ENCODE measurements at regions not wholly inside any gene's neighbourhood (a gene's known extent, or its start where the extent isn't known, plus 50 kb on each side); places are given as distances from the start of the nearest gene placed in this dataset.

DNA sequence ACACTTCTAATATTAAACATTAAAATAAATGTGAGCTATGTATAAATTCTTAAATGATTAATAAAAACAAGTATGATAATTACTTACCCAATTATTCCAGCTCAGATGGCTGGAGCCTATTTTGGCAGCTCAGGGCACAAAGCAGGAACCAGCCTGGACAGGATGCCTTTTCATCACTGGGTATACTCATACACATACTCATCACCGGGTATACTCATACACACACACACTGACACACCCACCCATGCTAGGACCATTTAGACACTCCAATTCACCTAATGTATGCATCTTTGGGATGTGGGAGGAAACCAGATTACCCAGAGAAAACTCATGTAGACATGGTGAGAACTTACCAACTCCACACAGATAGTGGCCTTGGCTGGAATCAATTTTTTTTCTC lies 57.9 kb upstream of the CNOT2 start:
- no peak overlapping the region for H3K27ac ChIP-seq
- WGBS, 2 donors, result 93% methylated on average over 1 of the region's 1 CpG
- H3K36me3 ChIP-seq, result no peaks in the 10 kb centered on the region
- TF ChIP-seq POLR2AphosphoS5 (IDR thresholded peaks at IDR 0.05), result no peak
- TF ChIP-seq, protein P1, sequence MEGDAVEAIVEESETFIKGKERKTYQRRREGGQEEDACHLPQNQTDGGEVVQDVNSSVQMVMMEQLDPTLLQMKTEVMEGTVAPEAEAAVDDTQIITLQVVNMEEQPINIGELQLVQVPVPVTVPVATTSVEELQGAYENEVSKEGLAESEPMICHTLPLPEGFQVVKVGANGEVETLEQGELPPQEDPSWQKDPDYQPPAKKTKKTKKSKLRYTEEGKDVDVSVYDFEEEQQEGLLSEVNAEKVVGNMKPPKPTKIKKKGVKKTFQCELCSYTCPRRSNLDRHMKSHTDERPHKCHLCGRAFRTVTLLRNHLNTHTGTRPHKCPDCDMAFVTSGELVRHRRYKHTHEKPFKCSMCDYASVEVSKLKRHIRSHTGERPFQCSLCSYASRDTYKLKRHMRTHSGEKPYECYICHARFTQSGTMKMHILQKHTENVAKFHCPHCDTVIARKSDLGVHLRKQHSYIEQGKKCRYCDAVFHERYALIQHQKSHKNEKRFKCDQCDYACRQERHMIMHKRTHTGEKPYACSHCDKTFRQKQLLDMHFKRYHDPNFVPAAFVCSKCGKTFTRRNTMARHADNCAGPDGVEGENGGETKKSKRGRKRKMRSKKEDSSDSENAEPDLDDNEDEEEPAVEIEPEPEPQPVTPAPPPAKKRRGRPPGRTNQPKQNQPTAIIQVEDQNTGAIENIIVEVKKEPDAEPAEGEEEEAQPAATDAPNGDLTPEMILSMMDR (IDR thresholded peaks at IDR 0.05), result no peak
- no peak for TF ChIP-seq EP300 (IDR thresholded peaks at IDR 0.05)
- no peak for TF ChIP-seq POLR2A (IDR thresholded peaks at IDR 0.05)
- H3K27me3 ChIP-seq, result no peaks in the 10 kb centered on the region
- H3K4me1 ChIP-seq, result no peaks in the 10 kb centered on the region
- H3K9me3 ChIP-seq, result no peaks in the 10 kb centered on the region
- intact Hi-C loops (cut with DNase I), result no loop called here
- no peak for DNase-seq
- no peak overlapping the region for H3K4me3 ChIP-seq

DNA sequence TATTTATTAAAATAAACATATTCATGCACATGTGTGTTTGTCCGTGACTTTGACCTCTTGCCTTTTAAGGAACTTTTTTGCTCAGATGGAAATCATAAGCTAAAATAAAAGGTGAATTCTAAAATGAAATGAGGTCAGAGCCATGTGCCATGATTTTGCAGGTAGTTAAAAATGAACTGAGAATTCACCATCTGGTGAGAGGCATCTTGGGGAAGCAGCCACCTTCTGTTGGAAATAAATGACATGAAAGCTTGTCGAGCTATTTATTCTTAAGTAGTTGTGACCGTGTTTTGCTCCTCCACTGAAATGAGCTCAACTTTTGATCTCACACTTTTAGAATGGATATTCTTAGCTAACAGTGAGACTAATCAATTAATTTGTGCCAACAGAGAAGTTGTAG lies 56.8 kb upstream of the CNOT2 start:
- no peak for DNase-seq
- Histone ChIP-seq H3K36me3 (no peaks in the 10 kb centered on the region), H3K4me1 (no peaks in the 10 kb centered on the region), H3K9me3 (no peaks in the 10 kb centered on the region), H3K27ac (no peak overlapping the region), H3K4me3 (no peak overlapping the region), H3K27me3 (no peaks in the 10 kb centered on the region)
- WGBS, 2 donors, result 87 to 92% methylated on average over 3 of the region's 3 CpGs
- intact Hi-C loops (cut with DNase I), result no loop called here
- TF ChIP-seq EP300 (IDR thresholded peaks at IDR 0.05) (no peak), POLR2AphosphoS5 (IDR thresholded peaks at IDR 0.05) (no peak), POLR2A (IDR thresholded peaks at IDR 0.05) (no peak)
- TF ChIP-seq, protein P1 (IDR thresholded peaks at IDR 0.05), result no peak

DNA sequence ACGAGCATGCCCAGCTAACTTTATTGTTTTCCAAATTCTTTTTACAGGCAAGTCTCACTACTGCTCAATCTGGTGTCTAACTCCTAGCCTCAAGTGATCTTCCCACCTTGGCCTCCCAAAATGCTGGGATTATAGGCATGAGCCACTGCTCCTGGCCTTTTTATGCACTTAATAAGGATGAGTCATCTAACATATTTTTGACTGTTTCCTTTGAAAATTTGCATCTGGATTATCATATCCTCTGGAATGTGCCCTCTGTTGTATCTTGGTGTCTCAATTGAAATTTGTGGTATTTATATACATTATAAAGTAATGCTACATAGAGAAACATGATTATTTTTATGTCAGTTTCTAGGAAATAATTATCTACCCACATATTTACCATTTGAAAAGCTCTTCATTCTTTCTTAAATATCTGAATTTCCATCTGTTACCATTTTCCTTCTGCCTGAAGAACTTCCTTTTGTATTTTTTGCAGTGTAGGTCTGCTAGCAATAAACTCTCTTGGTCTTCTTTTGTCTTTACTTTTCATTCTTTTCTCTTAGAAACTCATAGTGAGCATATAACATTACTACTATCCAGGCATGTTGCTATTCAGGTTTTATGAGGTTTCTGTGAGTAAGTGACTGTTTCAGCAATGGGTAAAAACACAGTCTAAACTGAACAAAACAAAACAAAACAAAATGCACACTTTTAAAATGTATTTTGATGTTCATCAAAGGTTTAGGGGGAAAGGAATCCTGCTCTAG lies 52.8 kb upstream of the CNOT2 start:
- no peaks in the 10 kb centered on the region for H3K4me1 ChIP-seq
- no peak overlapping the region for H3K4me3 ChIP-seq
- no peak for DNase-seq
- TF ChIP-seq EP300 (IDR thresholded peaks at IDR 0.05) (no peak), POLR2A (IDR thresholded peaks at IDR 0.05) (no peak), POLR2AphosphoS5 (IDR thresholded peaks at IDR 0.05) (no peak)
- TF ChIP-seq, protein P1 (IDR thresholded peaks at IDR 0.05), result no peak
- no peaks in the 10 kb centered on the region for H3K9me3 ChIP-seq
- intact Hi-C loops (cut with DNase I), result no loop called here
- H3K27ac ChIP-seq, result no peak overlapping the region
- H3K27me3 ChIP-seq, result no peaks in the 10 kb centered on the region
- no peaks in the 10 kb centered on the region for H3K36me3 ChIP-seq
- 91 to 93% methylated on average over 1 of the region's 1 CpG for WGBS, 2 donors
